Breast epithelium (tissue), 3 donors: ENCODE measurements at regions not wholly inside any gene's neighbourhood (a gene's known extent, or its start where the extent isn't known, plus 50 kb on each side); places are given as distances from the start of the nearest gene placed in this dataset.

ENCODE experiments used
- POLR2A ChIP-seq: fragments of 450-650 bp; IDR thresholded peaks from one replicate; pipeline ENCODE4 v1.6.1; 2016; ENCODE audit warnings: antibody characterized with exemption, mild to moderate bottlenecking, moderate library complexity
- POLR2AphosphoS5 ChIP-seq, 3 donors: sonication (generic); formaldehyde crosslinking; IDR thresholded peaks; one replicate each; pipeline ENCODE4 v1.6.1; 2017; ENCODE audit warnings: antibody characterized with exemption in 3 of 3
- TF ChIP-seq, protein P1 (sequence below), 3 donors: fragments of 450-650 bp; IDR thresholded peaks; one replicate each; pipeline ENCODE4 v1.5.1; 2016 to 2017; ENCODE audit warnings: antibody characterized with exemption in 3 of 3, mild to moderate bottlenecking in 3 of 3, moderate library complexity in 3 of 3

DNA sequence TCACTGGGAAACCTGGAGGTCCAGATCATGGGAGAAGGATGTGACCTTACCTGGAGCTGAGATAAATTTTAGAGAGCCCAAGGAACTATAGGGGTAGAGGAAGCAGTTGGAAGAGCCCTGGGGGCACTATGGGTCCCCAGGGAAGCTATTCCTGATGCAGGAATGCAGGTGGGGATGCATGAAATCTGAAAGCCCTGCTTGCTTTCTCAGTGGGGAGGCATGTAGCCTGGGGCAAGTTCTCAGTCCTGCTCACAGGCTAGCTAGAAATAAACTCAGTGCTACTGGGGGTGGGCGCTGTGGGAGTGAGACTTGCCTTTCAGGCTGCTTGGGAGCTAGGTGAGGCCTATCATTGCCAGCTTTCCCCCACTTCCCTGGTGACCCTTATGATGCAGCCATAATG lies 499.7 kb downstream of the PTH2R start:
- TF ChIP-seq, protein P1, sequence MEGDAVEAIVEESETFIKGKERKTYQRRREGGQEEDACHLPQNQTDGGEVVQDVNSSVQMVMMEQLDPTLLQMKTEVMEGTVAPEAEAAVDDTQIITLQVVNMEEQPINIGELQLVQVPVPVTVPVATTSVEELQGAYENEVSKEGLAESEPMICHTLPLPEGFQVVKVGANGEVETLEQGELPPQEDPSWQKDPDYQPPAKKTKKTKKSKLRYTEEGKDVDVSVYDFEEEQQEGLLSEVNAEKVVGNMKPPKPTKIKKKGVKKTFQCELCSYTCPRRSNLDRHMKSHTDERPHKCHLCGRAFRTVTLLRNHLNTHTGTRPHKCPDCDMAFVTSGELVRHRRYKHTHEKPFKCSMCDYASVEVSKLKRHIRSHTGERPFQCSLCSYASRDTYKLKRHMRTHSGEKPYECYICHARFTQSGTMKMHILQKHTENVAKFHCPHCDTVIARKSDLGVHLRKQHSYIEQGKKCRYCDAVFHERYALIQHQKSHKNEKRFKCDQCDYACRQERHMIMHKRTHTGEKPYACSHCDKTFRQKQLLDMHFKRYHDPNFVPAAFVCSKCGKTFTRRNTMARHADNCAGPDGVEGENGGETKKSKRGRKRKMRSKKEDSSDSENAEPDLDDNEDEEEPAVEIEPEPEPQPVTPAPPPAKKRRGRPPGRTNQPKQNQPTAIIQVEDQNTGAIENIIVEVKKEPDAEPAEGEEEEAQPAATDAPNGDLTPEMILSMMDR (IDR thresholded peaks at IDR 0.05) = no peak
- TF ChIP-seq POLR2A (no peak), POLR2AphosphoS5 (IDR thresholded peaks at IDR 0.05) (no peak)
